ENCODE measurements at regions not wholly inside any gene's neighbourhood (a gene's known extent, or its start where the extent isn't known, plus 50 kb on each side); places are given as distances from the start of the nearest gene placed in this dataset.

DNA sequence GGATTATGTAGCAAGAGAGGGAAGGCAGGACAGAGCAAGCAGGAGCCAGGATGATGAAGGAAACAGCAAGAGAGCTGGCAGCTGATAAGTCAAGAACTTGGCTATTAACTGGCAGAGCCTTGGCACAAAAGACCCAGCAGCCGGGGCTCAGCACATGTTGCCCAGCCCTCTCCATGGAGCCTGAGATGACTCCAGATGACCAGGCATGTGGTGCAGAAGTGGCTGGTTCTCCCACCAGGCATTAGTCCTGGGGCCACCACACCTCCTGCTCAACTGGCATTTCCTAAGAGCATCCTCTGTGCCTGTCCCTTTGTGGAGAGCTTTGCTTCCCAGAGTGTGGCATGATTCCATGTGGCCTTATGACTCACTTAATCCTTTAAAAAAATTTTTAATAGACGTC is 522.6 kb downstream of the MN1 start:
- DNase-seq (ENCODE audit: low read depth, low spot score): no peak

DNA sequence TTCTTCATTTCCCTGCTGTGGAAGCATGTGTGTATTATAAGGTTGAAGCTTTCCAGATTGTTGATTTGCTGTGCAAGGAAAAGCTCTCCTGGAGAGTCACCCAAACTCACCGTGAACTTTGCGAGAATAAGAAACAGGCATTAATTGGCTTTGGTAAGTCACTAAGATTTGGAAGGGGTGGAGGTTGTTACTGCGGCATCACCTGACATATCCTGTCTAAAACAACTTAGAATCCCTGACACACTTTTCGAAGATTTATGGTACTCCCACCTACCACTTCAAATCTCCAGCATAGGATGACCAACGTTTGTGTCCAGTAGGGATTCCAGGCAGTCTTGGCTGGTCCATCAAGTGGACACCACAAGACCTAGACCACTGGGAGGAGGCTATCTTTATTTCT is 518.3 kb downstream of the MN1 start:
- no peak for DNase-seq (ENCODE audit: low read depth, low spot score)

DNA sequence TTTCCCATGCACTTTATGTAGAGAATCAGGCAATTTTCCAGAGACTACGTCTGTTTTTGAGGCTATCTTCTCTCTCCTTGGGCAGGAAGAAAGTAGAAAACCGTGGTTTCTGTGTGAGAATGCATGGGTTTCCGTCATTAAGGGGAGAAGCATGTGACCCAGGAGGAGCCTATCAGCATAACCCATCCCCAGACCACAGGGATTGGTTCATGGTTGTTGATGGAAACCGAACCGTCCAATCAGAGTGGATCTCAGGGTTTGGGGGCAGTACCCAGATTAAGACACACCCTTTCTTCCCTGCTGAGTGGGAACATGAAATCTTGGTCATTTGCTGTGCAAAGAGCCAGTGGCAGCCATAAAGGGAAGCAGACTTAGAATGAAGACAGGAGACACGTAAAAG is 517.8 kb downstream of the MN1 start:
- DNase-seq (ENCODE audit: low read depth, low spot score): no peak

DNA sequence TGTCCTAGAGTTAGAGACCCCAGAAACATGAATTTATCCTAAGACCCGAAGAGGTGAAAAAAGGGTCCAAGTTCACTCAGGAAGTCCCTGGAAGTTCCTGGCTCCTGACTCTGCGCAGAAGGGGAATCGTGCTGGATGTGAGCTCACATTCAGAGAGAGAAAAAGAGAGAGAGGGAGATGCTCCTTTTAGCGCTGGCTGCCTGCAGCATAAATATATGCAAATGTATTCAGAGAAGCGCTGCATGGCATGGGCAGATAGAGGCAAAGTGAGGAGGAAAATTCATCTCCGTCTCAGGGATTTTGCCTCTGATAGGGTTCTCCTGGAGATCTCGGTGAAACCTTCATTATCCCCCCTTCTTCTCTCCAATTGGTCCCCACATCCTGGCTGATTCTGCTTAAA is 517.2 kb downstream of the MN1 start:
- DNase-seq (ENCODE audit: low read depth, low spot score): no peak

DNA sequence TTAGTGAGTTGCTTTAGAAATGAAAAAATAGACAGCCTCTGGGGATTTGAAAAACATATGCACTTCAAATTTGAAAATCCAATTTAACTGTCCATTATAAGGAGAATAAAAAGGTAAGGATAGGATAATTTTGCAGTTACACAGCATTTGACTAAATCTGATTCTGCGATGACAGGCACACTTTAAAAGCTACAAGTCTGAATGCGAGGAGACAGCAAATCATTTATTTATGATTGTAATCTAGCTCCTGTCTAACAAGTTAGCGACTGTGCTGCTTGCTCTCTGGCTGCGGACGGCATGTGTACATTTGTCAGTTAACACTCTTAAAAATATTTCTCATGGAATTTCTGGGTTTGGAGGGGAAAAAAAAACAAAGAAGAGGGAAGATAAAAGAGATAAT is 514.8 kb downstream of the MN1 start:
- no peak for DNase-seq (ENCODE audit: low read depth, low spot score)

DNA sequence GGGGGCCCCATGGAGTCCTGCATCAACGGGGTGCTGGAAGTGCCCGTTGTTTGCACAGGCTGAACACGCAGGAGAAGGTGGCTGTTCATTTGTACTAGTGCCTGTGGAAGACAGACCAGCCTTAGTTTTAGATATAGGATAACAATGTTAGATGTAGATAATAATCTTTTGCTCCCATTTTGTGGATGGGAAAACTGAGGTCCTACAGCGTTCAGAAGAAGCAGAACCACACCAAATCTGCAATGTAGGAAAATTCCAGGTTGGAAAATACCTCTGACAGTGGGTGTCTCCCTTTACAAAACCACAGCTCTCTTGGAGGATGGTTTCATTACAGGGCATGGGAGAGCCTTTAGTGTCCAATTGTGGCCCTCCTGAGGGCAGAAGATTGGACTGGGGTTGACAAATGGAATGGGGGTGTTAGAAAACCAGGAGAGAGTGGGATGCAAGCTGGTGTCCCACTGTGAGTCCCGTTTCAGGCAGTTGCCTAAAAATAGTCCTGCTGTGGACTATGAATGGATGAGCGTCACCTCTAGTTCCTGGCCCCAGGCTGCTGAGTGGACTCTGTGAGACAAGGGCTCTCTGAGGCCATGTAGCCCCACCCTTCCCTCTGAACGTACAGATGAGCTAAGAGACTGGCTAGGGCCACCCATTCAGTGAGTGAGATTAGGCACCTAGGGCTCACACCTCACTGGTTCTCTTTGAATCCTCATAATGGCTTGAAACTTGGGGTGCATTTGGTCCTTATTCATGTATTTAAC is 508.8 kb downstream of the MN1 start:
- DNase-seq (ENCODE audit: low read depth, low spot score): no peak

DNA sequence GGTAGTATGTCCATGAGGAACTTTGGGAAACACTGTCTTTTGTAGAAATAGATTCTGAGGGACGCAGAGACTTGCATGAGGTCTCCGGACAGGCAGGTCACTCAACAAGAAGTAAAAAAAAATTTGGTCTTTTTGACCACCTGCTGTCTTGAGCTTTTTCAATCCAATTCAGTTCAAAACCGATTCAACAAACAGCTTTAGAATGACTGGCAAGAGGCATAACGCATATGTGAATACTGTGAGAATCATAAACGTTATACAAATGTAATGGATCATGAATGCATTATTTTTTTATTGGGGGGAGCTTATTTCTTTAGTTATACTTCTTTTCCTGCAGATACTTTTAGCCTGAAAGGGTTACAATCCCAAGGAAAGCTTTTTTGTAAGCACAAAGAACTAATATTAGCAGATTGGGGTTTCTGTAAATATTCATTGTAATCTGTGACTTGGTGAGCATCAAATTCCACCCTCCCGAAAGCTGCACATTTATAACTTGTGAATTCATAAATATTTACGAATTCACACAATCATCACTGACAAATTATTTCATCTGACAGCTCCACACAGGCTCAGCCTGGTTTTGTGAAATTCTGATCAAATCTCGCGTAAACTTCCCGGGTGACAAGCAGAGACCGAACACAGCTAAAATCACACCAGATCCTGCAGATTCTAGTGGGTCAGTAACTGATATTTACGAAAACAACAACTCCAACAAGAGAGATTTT is 507.7 kb downstream of the MN1 start:
- no peak for DNase-seq (ENCODE audit: low read depth, low spot score)

DNA sequence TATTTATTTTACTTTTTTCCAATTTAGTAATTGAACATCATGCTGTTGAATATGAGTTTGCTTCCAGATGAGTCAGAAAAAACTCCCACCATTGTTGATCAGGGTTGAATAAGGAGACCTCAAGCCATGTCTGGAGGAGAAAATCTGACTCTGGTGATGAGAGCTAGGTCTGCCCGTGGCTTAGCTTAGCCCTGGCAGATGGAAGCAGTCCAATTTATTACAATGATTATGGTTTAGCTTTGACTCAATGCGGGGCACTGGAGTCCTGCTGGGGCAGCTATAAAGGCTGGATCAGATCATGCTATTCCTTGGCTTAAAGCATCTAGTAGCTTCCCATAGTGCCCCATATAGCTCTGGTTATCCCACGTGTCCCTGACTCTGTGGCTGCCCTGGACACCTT is 506.5 kb downstream of the MN1 start:
- no peak for DNase-seq (ENCODE audit: low read depth, low spot score)

DNA sequence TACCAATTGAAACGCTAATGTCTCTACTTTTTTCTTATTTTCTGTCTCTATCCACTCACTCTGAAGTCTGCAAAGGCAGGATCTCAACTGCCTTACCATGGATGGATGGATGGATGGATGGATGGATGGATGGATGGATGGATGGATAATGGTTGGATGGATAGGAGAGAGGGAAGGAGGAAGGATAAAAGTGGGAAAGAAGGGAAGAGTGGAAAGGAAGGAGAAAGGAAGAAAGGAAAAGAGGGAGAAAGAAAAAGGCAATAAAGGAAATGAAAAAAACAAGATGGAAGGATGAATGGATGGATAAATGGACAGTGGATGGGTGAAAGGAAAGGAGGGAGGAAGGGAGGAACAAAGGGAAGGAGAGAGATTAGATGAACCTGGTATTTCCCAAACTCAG is 506.0 kb downstream of the MN1 start:
- no peak for DNase-seq (ENCODE audit: low read depth, low spot score)

DNA sequence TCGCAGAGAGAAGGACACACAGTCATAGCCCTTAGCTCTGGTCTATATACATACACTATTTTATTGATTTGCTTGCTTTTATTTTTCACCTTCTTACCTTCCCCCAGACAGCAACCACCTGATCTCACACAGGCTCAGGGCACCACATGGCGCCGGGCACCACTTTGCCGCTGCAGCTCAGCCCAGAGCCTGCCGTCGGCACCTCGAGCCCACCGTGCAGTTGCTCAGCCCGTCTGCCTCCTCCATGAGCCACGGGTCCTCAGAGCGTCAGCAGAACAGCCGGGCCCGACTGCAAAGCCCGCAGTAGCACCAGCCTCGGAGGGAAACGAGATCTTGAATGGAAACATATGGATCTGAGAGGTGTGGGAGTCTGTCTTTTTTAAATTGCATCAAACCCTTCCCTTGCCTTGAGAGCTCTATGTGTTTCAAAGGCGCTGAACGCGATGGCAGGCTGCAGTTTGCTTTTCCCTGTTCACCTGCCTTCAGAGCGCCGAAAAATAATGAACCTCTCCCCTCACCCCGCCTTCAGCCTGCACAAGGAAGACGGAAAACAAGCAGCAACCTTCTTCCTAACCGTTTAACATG is 505.4 kb downstream of the MN1 start:
- no peak for DNase-seq (ENCODE audit: low read depth, low spot score)

DNA sequence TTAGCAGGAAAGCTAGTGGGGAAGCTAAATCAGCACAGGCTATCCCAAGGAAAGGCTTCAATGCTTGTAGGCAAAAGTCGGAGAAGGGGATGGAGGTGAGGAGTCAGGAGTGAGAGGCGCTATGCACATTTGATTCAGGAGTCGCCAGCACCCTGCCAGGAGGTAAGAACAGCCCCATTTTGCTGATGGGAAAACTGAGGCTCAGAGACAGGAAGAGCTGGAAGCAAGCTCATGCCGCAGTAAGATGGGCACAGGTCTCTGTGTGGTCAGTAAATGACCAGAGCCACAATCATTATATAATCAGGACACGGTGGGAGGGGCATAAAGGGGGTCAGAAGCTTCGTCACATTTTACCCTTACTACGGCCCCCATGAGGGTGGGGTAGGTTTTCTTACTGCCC is 504.4 kb downstream of the MN1 start:
- DNase-seq (ENCODE audit: low read depth, low spot score): no peak

DNA sequence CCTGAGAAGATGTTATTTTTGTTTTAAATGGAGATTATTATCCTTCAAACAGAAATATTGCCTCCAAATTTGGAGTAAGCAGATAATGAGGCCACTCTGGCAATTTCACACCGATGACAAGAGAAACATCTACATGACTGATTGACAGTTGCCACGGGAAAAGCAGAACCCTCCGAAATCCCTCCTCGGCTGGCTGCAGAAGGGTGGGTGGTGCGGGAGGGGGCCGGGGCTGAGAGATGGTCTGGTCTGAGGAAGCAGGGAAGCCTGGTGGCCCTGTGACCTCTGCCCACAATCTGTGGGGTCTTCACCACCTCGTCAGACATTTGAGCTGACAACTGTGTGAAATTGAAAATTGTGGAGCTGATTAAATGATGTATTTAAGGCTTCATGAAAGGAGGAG is 503.2 kb downstream of the MN1 start:
- no peak for DNase-seq (ENCODE audit: low read depth, low spot score)

DNA sequence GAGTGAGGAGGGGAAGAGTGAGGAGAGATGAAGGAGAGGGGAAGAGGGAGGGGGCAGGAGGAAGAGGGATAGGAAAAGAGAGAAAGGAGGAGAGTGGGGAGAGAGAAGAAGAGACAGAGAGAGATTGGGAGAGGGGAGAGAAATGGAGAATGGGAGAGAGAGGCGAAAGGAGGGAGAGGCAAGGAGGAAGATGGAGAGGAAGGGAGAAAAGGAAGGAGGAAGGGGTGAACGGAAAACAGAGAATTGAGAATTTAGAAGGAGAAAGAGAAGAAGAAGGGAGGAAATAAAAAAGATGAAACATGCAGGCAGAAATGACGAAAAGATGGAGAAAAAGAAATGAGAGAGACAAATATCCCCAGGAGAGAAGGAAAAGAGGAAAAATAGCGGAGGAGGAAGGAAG is 502.8 kb downstream of the MN1 start:
- DNase-seq (ENCODE audit: low read depth, low spot score): no peak

DNA sequence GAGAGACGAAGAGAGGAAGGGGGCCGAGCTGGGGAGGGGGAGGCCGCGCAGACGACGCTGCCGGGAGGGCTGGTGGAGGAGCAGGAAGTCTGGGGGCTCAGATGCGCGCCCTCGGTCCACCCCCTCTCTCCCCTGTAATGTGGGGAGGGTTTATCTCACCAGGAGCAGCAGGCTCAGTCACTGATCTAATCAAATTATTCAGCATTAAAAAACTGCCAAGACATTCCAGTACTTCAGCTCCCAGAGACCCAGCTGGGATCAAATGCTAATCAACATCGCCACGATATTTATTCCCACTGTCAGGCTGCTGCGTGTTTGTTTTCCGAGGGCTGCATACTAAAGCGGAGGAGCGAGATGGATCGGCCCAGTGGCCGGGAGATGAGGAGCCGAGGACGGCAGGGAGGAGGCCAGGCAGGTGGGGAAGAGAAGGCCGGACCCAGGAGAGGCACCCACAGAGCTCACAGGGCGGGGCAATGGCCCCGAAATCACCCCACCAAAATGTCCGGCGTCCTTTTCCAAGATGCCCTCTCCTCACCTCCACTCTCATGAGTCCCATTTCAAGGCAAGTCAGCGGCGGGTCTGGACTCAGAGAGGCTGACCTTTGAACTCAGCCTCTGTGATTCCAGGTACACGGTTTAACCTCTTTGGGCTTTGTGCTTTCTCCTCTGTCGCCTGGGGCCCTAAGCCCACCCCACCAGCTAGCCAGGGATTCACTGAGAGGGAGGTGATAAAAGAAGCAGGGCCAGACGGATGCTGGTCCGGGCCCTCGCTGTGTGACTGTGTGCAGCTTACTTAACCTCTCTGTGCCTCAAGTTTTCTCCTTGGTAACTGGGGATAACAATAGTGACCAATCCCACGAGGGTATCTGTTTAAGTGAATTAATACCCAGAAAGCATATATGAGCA is 502.1 kb downstream of the MN1 start:
- DNase-seq (ENCODE audit: low read depth, low spot score): no peak

DNA sequence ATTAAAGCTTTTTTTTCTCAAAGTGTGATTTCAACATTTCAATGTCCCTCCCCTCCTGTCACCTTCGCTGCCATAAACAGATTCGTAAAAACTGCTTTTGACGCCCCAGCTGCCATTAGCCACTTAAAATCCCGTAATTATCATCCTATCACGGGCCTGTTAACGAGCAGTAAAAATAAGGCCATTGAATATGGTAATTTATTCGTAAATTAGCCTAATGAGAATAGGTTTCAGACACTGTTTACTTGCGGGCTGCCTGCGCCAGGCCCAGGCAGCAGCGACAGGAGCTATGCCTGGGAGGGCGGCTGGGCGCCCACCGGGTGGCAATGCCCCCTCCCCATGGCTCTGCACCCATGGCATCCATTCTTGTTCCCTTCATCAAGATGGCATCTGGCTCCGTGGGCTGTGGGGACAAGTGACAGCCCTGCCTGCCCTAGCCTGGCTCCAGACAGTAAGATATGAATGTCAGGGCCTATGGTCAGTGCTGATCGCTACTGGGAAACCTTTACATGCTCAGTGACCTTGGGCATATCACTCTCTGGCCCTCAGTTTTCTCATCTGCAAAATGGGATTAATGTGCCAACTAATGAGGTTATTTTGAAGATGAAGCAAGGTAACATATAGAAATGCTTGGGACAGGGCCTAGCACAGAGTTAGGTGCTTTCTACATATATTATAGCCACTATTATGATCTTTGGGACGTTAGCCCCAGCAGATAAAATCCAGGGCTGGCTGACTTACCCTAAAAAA is 500.8 kb downstream of the MN1 start:
- no peak for DNase-seq (ENCODE audit: low read depth, low spot score)

DNA sequence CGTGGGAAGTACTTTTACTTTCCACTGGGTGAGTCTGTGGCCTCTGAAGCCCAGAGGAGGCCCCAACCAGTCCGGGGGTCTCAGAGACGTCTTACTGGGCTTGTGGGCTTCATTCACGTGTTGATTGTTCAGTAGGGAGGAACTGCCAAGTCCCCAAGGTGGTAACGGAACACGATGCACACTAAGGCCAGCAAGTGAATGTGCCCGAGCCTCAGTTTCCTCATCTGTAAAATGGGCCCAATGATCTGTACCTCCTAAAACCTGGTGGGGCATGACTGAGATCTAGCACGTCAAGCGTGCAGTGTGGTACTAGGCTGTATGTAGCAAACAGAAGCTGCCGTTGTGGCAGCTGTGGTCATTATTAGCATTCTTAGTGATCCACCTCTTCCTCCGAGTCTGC is 499.1 kb downstream of the MN1 start:
- no peak for DNase-seq (ENCODE audit: low read depth, low spot score)

DNA sequence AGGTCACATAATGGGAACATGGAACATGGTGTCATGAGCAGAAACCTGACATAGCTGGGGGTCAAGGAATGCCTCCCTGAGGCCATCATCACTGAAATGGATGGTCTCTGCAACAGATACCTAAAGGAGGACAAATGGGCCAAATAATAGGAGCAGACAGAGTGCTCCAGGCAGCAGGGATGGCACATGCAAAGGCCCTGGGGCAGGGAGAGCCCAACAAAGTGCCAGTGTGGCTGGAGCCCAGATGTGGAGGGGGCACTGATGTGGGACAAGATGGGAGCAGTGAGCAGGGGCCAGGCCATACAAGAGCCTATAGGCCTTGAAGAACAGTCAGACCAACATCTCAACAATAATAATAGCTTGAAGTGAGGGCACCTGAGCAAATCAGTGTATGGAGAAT is 497.8 kb downstream of the MN1 start:
- no peak for DNase-seq (ENCODE audit: low read depth, low spot score)

DNA sequence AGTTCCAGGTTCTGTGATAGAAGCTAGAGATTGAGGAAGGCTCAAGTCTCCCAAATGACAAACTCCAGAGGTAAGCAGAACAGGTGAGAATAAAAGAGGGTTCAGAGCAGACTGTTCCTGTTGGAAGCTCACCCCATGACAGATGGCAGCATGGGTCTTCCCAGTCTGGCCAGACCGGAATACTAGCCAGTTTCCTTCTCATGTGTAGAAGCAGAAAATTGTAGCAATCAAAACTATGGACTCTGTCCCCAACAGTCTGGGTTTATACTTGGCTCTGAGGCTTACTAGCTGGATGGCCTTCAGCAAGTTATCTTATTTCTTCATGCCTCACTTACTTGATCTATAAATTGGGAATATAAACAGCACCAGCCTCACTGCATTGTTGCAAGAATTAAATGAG is 494.8 kb downstream of the MN1 start:
- DNase-seq (ENCODE audit: low read depth, low spot score): no peak

DNA sequence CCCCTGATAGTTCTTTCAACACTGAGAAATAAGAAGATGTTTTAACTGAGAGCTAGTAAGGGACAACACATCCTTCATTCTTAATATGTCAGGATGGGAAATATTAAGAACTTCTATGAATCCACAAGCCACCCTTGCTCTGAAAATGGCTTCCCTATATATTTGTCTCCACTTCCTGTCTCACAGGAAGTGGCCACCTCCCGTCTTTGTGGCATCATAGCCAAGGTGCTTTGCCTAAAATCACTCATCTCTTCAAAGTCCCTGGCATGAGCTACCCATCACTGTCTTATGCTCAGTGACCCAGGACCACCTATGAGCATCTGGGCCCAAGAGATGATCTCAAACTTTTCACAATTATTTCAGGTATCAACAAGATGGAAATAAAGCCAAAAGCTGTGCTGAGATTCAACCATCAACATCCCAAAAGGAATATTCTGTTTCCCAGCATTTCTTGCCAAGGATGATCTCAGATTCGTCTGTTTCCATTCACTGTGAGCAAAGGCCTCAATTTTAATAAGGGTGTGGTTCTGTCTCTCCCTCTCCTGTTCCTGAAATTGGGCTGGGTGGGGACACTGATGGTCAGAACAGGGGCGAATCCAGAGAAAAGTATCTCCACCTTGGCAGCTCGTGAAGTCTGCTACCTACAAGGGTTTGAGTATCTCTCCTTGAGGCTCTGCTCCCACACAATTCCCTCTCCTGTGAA is 493.9 kb downstream of the MN1 start:
- no peak for DNase-seq (ENCODE audit: low read depth, low spot score)

DNA sequence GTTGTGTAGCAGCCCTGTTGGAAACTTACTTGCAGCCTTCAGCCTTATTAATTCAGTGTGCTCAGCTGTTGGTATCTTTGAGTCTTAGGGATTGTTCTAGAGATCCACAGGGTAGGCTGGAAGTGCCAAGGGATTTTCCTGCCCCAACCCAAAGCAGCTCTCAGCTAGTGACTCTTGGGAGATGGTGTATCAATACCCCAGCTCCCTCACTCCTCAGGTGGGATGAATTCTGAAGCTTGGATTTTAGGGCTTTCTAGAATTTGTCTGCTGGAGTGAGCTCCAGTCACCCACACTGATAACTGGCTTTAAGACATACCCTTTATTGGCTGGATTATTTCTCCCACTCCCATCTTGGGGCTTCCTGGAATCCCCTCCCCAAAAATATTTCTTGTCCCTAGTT is 493.0 kb downstream of the MN1 start:
- no peak for DNase-seq (ENCODE audit: low read depth, low spot score)

DNA sequence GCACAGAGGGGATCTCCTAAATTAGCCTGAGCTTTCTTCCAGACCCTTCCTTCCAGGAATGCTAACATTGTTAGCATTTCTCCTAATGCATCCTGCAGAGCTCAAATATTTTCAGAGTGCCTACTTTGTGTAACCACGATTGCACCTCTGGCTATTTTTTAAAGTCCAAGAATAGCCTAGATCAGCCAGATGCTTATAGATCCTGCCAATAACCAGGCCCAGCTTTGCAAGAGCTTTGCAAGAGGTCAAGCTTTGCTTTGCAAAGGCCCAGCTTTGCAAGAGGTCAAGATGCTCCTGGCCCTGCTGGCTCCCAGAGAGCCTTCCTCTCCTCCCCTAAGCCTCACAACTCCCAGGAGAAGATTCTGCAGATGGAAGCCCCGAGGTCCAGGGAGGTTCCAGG is 491.9 kb downstream of the MN1 start:
- no peak for DNase-seq (ENCODE audit: low read depth, low spot score)

Measured in iPS DF 19.7 (cell line).